GM12874 (cell line): ENCODE measurements at regions not wholly inside any gene's neighbourhood (a gene's known extent, or its start where the extent isn't known, plus 50 kb on each side); places are given as distances from the start of the nearest gene placed in this dataset.

Source experiments
- CTCF ChIP-seq: IDR thresholded peaks from 2 replicates; pipeline ENCODE4 v1.5.1; 2011; ENCODE audit warnings: low read depth, mild to moderate bottlenecking, control low read depth, low read length, moderate library complexity; ENCODE audit not compliant: insufficient read depth

GRCh38 chr22:44442186-44442815 is 55.7 kb downstream of the RTL6 start:
- no peak for TF ChIP-seq CTCF

GRCh38 chr22:44441401-44442185 is 56.4 kb downstream of the RTL6 start:
- TF ChIP-seq CTCF, result no peak

GRCh38 chr22:44440224-44441160 is 57.5 kb downstream of the RTL6 start:
- TF ChIP-seq CTCF, result no peak

GRCh38 chr22:44439356-44440223 is 58.4 kb downstream of the RTL6 start:
- TF ChIP-seq CTCF, result no peak

- TF ChIP-seq CTCF, result no peak
Observed at GRCh38 chr22:44438481-44439131, 59.4 kb downstream of the RTL6 start.

- TF ChIP-seq CTCF, result no peak
Observed at GRCh38 chr22:44438056-44438455, 60.0 kb downstream of the RTL6 start.
